SK-N-SH treated with all-trans-retinoic acid at 6 μM for 48 hours (cell line): ENCODE measurements at regions not wholly inside any gene's neighbourhood (a gene's known extent, or its start where the extent isn't known, plus 50 kb on each side); places are given as distances from the start of the nearest gene placed in this dataset.

ENCODE experiments used
- ARNTL ChIP-seq: fragments of 450-650 bp; formaldehyde crosslinking; IDR thresholded peaks from 2 replicates; pipeline ENCODE4 v1.5.0; 2020; ENCODE audit warnings: low read depth, mild to moderate bottlenecking, moderate library complexity, borderline replicate concordance
- BACH2 ChIP-seq: fragments of 250-450 bp; sonication (Bioruptor Pico); IDR thresholded peaks from 2 replicates; pipeline ENCODE4 v1.9.0; 2021; ENCODE audit warnings: mild to moderate bottlenecking, borderline replicate concordance
- CSDC2 ChIP-seq: fragments of 250-450 bp; sonication (Bioruptor Pico); IDR thresholded peaks from 2 replicates; pipeline ENCODE4 v1.5.0; 2020; ENCODE audit warnings: mild to moderate bottlenecking, moderate library complexity
- PPARA ChIP-seq: fragments of 250-450 bp; sonication (Bioruptor Pico); IDR thresholded peaks from 2 replicates; pipeline ENCODE4 v1.5.0; 2020; ENCODE audit warnings: mild to moderate bottlenecking, borderline replicate concordance
- RARB ChIP-seq: fragments of 250-450 bp; sonication (Bioruptor Pico); IDR thresholded peaks from 2 replicates; pipeline ENCODE4 v1.8.0; 2021; ENCODE audit warnings: mild to moderate bottlenecking, moderate library complexity
- SNAI2 ChIP-seq: fragments of 250-450 bp; sonication (Bioruptor Pico); IDR thresholded peaks from 2 replicates; pipeline ENCODE4 v1.5.0; 2020; ENCODE audit warnings: mild to moderate bottlenecking, moderate library complexity
- TCF4 ChIP-seq: fragments of 250-450 bp; sonication (Bioruptor Pico); IDR thresholded peaks from 2 replicates; pipeline ENCODE4 v1.8.0; 2021; ENCODE audit warnings: mild to moderate bottlenecking, moderate library complexity, borderline replicate concordance
- TOX ChIP-seq: fragments of 250-450 bp; sonication (Bioruptor Pico); IDR thresholded peaks from 2 replicates; pipeline ENCODE4 v1.8.0; 2021; ENCODE audit warnings: mild to moderate bottlenecking, moderate library complexity, borderline replicate concordance
- ZFP3 ChIP-seq: fragments of 250-450 bp; sonication (Bioruptor Pico); IDR thresholded peaks from 2 replicates; pipeline ENCODE4 v1.5.0; 2020; ENCODE audit warnings: mild to moderate bottlenecking, moderate library complexity
- ZFP30 ChIP-seq: fragments of 450-650 bp; formaldehyde crosslinking; IDR thresholded peaks from 2 replicates; pipeline ENCODE4 v1.5.0; 2022; ENCODE audit warnings: mild to moderate bottlenecking, moderate library complexity
- TF ChIP-seq, protein P1 (sequence below): fragments of 250-450 bp; sonication (Bioruptor Pico); IDR thresholded peaks from 2 replicates; pipeline ENCODE4 v1.8.0; 2020; ENCODE audit warnings: mild to moderate bottlenecking, moderate library complexity, borderline replicate concordance
- TF ChIP-seq, protein P2 (sequence below): fragments of 250-450 bp; sonication (Bioruptor Pico); IDR thresholded peaks from 2 replicates; pipeline ENCODE4 v1.8.0; 2021; ENCODE audit warnings: low read depth, mild to moderate bottlenecking, moderate library complexity, borderline replicate concordance
- TF ChIP-seq, protein P3 (sequence below): fragments of 250-450 bp; sonication (Bioruptor Pico); IDR thresholded peaks from 2 replicates; pipeline ENCODE4 v1.5.0; 2020; ENCODE audit warnings: mild to moderate bottlenecking, moderate library complexity

DNA sequence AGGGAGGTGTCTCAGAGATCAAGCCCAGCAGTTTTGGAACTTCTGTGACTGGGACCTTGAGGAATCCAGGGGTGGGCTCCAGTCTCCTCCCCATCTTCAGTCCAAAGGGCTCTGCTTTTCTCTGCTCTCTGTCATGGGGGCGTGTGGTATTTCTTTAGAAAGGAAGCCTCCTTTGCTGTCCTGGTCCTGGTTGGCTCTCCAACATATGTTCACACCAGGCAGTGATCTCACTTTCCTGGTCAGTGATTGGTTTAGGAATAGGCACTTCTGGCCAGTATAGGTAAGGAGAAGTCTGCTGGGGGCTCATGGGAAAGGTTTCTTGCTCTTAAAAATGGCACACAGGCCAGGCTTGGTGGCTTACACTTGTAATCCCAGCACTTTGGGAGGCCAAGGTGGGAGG, 115.5 kb upstream of the HAAO start:
- TF ChIP-seq RARB (CRISPR knock-in tag) (no peak), TOX (CRISPR knock-in tag) (no peak), TCF4 (CRISPR knock-in tag) (no peak), ZFP3 (no peak), ZFP30 (CRISPR knock-in tag) (no peak), ARNTL (CRISPR knock-in tag) (no peak), SNAI2 (no peak), PPARA (CRISPR knock-in tag) (no peak), BACH2 (no peak), CSDC2 (CRISPR knock-in tag) (no peak)
- TF ChIP-seq, protein P1, sequence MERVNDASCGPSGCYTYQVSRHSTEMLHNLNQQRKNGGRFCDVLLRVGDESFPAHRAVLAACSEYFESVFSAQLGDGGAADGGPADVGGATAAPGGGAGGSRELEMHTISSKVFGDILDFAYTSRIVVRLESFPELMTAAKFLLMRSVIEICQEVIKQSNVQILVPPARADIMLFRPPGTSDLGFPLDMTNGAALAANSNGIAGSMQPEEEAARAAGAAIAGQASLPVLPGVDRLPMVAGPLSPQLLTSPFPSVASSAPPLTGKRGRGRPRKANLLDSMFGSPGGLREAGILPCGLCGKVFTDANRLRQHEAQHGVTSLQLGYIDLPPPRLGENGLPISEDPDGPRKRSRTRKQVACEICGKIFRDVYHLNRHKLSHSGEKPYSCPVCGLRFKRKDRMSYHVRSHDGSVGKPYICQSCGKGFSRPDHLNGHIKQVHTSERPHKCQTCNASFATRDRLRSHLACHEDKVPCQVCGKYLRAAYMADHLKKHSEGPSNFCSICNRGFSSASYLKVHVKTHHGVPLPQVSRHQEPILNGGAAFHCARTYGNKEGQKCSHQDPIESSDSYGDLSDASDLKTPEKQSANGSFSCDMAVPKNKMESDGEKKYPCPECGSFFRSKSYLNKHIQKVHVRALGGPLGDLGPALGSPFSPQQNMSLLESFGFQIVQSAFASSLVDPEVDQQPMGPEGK (CRISPR knock-in tag): no peak
- TF ChIP-seq, protein P2, sequence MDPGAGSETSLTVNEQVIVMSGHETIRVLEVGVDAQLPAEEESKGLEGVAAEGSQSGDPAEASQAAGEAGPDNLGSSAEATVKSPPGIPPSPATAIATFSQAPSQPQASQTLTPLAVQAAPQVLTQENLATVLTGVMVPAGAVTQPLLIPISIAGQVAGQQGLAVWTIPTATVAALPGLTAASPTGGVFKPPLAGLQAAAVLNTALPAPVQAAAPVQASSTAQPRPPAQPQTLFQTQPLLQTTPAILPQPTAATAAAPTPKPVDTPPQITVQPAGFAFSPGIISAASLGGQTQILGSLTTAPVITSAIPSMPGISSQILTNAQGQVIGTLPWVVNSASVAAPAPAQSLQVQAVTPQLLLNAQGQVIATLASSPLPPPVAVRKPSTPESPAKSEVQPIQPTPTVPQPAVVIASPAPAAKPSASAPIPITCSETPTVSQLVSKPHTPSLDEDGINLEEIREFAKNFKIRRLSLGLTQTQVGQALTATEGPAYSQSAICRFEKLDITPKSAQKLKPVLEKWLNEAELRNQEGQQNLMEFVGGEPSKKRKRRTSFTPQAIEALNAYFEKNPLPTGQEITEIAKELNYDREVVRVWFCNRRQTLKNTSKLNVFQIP (CRISPR knock-in tag): no peak
- TF ChIP-seq, protein P3, sequence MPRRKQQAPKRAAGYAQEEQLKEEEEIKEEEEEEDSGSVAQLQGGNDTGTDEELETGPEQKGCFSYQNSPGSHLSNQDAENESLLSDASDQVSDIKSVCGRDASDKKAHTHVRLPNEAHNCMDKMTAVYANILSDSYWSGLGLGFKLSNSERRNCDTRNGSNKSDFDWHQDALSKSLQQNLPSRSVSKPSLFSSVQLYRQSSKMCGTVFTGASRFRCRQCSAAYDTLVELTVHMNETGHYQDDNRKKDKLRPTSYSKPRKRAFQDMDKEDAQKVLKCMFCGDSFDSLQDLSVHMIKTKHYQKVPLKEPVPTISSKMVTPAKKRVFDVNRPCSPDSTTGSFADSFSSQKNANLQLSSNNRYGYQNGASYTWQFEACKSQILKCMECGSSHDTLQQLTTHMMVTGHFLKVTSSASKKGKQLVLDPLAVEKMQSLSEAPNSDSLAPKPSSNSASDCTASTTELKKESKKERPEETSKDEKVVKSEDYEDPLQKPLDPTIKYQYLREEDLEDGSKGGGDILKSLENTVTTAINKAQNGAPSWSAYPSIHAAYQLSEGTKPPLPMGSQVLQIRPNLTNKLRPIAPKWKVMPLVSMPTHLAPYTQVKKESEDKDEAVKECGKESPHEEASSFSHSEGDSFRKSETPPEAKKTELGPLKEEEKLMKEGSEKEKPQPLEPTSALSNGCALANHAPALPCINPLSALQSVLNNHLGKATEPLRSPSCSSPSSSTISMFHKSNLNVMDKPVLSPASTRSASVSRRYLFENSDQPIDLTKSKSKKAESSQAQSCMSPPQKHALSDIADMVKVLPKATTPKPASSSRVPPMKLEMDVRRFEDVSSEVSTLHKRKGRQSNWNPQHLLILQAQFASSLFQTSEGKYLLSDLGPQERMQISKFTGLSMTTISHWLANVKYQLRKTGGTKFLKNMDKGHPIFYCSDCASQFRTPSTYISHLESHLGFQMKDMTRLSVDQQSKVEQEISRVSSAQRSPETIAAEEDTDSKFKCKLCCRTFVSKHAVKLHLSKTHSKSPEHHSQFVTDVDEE (CRISPR knock-in tag): no peak
